ENCODE measurements at regions not wholly inside any gene's neighbourhood (a gene's known extent, or its start where the extent isn't known, plus 50 kb on each side); places are given as distances from the start of the nearest gene placed in this dataset.

DNA sequence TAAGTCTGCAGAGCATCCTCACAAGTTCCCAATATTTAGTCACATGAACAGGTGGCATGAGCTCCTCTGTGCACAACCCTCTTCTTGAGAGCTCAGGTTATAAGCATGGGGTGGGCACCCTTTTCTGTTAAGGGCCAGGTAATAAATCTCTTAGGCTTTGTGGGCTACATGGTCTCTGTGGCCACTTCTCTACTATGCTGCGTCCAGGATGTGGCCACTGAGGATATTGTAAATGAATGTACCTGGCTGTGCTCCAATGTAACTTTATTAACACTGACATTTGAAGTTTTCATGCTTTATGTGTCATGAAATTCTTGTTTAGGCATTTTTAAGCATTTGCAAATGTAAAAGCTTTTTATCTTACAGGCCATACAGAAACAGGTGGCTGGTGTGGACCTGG lies 116.8 kb upstream of the ST6GAL2 start:
- Histone ChIP-seq H3K27ac (no peak overlapping the region), H3K4me3 (no peak overlapping the region)
- no peak for DNase-seq (ENCODE audit: low spot score)
- no peak for TF ChIP-seq CTCF (IDR thresholded peaks at IDR 0.05)

DNA sequence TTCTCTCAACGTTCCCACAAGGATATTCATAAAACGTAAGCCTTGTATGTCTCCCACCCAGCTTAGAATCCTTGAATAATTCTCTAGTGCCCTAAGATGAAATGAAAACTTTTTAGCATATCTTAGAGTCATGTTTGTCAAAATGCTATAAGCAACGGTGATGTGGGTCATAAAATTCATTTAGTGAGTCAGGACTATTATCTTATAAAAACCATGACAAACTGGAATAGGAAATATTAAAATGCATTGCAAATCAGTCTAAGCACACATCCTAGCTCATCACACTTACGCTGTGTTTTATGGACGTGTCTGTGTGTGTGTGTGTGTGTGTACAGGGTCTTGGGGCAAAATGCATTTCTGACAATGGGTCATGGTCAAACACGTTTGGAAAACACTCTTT lies 119.9 kb upstream of the ST6GAL2 start:
- Histone ChIP-seq H3K27ac (no peak overlapping the region), H3K4me3 (no peak overlapping the region)
- no peak for DNase-seq (ENCODE audit: low spot score)
- TF ChIP-seq CTCF (IDR thresholded peaks at IDR 0.05) = no peak

DNA sequence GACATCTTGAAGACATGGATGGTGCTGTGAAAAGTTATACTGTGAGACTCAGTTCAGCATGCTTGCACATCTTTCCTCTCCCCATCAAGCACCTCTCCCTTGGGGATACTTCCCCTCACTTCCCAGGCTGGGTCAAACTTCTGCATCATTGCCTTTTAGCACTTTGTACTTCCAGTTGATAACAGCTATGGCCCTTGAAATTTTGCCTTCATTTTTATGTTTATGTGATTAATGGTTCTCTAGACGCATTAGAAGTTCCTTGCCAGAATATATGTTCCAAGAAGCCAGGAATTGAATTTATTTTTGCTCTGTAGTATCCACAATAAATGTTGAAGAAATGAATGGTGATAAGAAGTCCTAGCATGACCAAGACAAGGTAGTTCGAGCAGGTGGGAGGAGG lies 120.9 kb upstream of the ST6GAL2 start:
- Histone ChIP-seq H3K27ac (no peak overlapping the region), H3K4me3 (no peak overlapping the region)
- DNase-seq (ENCODE audit: low spot score) = no peak
- no peak for TF ChIP-seq CTCF (IDR thresholded peaks at IDR 0.05)

DNA sequence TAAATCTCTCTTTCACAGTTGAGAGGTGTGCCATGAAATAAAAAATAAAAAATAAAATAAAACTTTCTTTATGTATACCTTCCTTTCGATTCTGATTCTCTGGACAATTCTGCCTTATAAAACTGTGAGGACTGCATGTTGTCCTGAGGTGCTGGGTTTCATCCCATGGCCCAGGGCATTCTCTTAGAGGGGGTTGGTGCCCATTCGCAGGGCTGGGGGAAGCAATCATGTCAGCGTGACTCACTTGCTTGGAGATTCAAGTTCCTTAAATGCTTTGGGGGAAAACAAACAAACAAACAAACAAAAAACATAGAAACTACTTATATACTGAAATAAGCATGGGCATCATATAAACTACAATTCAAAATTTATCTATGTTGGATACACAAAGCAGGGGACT lies 122.0 kb upstream of the ST6GAL2 start:
- no peak overlapping the region for H3K4me3 ChIP-seq
- no peak for DNase-seq (ENCODE audit: low spot score)
- no peak for TF ChIP-seq CTCF (IDR thresholded peaks at IDR 0.05)
- no peak overlapping the region for H3K27ac ChIP-seq

DNA sequence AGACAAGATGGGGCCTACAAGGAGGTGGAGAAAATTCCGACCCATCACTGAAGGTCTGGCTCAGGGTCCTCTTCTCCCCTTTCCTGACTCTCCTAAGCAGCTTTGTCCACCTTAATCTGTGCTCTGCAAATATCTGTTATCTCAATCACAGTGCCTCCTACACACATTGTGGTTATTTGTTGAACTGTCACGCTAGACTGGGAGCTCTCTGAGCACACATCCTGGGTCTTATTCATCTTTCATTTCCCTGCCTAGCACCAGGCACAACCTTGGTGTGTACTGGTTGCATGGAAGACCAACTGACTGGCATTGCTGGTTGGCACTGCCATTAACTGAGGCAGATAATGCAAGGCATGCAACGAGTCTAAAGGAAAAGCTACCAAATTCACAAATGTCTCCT lies 122.9 kb upstream of the ST6GAL2 start:
- no peak for DNase-seq (ENCODE audit: low spot score)
- Histone ChIP-seq H3K4me3 (no peak overlapping the region), H3K27ac (no peak overlapping the region)
- TF ChIP-seq CTCF (IDR thresholded peaks at IDR 0.05) = no peak

- TF ChIP-seq CTCF (IDR thresholded peaks at IDR 0.05) = no peak
- DNase-seq (ENCODE audit: low spot score) = no peak
- H3K4me3 ChIP-seq = no peak overlapping the region
- no peak overlapping the region for H3K27ac ChIP-seq
These were observed 123.3 kb upstream of the ST6GAL2 start for GRCh38 chr2:107009275-107009674.

DNA sequence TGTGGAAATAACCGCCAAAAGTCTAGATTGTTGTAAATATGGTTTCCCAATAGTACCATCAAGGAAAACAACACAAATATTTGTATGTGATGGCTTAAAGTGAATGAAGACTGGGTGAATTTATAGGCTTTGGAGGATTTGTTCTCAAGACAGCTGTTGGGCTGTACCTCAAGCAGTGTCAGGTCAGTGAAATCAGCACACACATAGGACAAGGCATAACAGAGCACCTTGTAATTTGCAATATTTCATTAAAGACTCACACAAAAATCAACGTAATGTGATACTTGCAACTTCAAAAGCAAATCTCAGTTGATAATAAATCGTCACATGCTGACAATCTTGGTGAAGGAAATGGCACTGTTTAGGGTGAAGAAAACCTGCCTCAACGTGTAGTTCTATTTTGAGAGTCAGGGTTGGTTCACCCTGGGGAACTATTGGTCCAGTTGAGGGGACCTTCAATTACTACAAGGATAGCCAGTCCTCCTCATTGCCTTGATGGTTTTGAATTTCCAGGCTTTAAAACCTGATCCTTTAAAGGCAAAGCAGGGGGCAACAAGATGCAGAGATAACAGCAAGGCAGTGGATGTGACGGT lies 126.8 kb upstream of the ST6GAL2 start:
- Histone ChIP-seq H3K4me3 (no peak overlapping the region), H3K27ac (no peak overlapping the region)
- no peak for DNase-seq (ENCODE audit: low spot score)
- no peak for TF ChIP-seq CTCF (IDR thresholded peaks at IDR 0.05)
